Body of pancreas (tissue), 4 donors: ENCODE measurements at regions not wholly inside any gene's neighbourhood (a gene's known extent, or its start where the extent isn't known, plus 50 kb on each side); places are given as distances from the start of the nearest gene placed in this dataset.

Experiments
- POLR2A ChIP-seq, 3 donors: fragments of 450-650 bp; IDR thresholded peaks; one replicate each; pipeline ENCODE4 v1.6.1; 2016; ENCODE audit warnings: antibody characterized with exemption in 3 of 3, mild to moderate bottlenecking in 2 of 3
- TF ChIP-seq, protein P1 (sequence below), 7 experiments: fragments of 450-650 bp in 4 of 7; fragments of 200-600 bp in 3 of 7; sonication (generic) in 3 of 7; IDR thresholded peaks; one replicate each; pipeline ENCODE4 v1.5.1; 2016 to 2019; ENCODE audit warnings: antibody characterized with exemption in 7 of 7

DNA sequence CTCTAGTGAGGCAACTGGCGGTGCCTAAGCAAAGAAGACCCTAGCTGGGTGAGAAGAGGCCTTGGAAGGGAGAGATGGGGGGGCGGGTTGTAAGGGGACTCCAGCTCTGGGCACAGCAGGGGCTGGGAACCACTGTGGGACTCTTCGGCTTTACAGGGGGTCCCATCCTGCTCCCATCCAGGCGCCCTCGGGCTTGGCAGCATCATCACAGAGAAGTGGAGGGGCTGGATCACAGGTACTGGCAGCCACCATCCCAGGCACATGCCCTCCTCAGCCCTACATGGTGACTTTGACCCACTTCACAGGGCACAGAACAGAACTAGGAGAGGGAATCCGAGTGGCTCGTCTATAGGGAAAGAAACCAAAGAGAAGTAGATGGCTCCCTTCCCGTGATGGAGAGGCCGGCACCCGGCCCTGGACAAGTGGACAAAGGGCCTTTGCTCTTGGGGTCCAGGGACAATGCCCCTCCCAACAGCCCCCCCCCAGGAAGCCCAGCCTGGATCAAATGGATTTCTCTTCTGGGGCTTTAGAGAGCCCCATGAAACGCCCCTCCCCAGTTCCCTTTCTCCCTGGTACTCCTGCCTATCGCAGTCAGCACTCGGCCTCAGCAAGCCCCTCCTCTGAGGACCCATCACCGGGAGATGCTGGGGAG lies 54.0 kb upstream of the ECE1 start:
- TF ChIP-seq, protein P1, sequence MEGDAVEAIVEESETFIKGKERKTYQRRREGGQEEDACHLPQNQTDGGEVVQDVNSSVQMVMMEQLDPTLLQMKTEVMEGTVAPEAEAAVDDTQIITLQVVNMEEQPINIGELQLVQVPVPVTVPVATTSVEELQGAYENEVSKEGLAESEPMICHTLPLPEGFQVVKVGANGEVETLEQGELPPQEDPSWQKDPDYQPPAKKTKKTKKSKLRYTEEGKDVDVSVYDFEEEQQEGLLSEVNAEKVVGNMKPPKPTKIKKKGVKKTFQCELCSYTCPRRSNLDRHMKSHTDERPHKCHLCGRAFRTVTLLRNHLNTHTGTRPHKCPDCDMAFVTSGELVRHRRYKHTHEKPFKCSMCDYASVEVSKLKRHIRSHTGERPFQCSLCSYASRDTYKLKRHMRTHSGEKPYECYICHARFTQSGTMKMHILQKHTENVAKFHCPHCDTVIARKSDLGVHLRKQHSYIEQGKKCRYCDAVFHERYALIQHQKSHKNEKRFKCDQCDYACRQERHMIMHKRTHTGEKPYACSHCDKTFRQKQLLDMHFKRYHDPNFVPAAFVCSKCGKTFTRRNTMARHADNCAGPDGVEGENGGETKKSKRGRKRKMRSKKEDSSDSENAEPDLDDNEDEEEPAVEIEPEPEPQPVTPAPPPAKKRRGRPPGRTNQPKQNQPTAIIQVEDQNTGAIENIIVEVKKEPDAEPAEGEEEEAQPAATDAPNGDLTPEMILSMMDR (IDR thresholded peaks at IDR 0.05): no peak
- no peak for TF ChIP-seq POLR2A (IDR thresholded peaks at IDR 0.05)
